Epithelial cell of proximal tubule (primary cell): ENCODE measurements at regions not wholly inside any gene's neighbourhood (a gene's known extent, or its start where the extent isn't known, plus 50 kb on each side); places are given as distances from the start of the nearest gene placed in this dataset.

Experiments used
- DNase-seq: peaks from one replicate; pipeline ENCODE4 v3.0.0-alpha.2; 2011; ENCODE audit warnings: low read depth
- H3K4me3 ChIP-seq: 2 replicates; pipeline ENCODE4 v1.5.1; 2011; ENCODE audit warnings: low read depth, mild to moderate bottlenecking, low read length
- CTCF ChIP-seq: conservative IDR thresholded peaks from 2 replicates; pipeline ENCODE4 v1.5.1; 2012; ENCODE audit warnings: low read depth, mild to moderate bottlenecking, low read length

- no peak overlapping the region for H3K4me3 ChIP-seq
- no peak for TF ChIP-seq CTCF
- no peak for DNase-seq
Observed at GRCh38 chr18:71873695-71874094, 670.4 kb downstream of the CBLN2 start.

DNA sequence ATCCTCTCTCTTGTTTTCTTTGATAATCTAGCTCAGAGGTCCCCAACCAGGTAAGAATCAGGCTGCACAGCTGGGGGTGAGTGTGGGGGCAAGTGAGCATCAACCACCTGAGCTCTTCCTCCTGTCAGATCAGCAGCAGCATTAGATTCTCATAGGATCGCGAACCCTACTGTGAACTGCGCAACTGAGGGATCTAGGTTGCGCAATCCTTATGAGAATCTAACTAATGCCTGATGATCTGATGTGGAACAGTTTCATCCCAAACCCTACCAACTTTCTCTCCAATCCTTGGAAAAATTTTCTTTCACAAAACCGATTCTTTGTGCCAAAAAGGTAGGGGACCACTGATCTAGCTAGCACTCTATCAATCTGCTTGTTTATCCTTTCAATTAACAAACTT, 678.3 kb downstream of the CBLN2 start:
- DNase-seq: no peak
- no peak for TF ChIP-seq CTCF
- H3K4me3 ChIP-seq: no peak overlapping the region

- TF ChIP-seq CTCF: no peak
- DNase-seq: no peak
- H3K4me3 ChIP-seq: no peak overlapping the region
Observed at GRCh38 chr18:71850602-71851001, 693.5 kb downstream of the CBLN2 start.

GRCh38 chr18:71849407-71849806, 694.7 kb downstream of the CBLN2 start:
- TF ChIP-seq CTCF: peak; percentile 13
- DNase-seq: no peak

DNA sequence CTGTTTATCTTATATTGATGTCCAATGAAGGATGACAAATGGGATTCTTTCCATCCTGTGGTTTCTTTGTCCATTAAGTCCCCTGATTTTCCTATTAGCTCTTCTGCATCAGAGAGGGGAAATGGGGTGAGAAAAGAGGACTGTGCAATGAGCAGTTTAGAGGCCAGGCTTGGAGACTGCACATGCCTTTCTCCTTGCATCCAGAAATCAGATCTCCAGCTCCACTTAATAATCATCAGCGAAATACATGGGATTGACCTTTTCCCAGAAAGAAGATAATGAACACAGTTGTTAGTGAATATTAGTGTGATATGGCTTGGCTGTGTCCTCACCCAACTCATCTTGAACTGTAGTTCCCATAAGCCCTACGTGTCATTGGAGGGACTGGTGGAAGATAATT, 697.4 kb downstream of the CBLN2 start:
- TF ChIP-seq CTCF: no peak
- no peak for DNase-seq
- H3K4me3 ChIP-seq: no peak overlapping the region

More at GRCh38 chr18:71849407-71849806, 694.7 kb downstream of the CBLN2 start:
- no peak overlapping the region for H3K4me3 ChIP-seq

- H3K4me3 ChIP-seq: no peak overlapping the region
- no peak for TF ChIP-seq CTCF
- no peak for DNase-seq
Observed at GRCh38 chr18:71844814-71845213, 699.3 kb downstream of the CBLN2 start.

DNA sequence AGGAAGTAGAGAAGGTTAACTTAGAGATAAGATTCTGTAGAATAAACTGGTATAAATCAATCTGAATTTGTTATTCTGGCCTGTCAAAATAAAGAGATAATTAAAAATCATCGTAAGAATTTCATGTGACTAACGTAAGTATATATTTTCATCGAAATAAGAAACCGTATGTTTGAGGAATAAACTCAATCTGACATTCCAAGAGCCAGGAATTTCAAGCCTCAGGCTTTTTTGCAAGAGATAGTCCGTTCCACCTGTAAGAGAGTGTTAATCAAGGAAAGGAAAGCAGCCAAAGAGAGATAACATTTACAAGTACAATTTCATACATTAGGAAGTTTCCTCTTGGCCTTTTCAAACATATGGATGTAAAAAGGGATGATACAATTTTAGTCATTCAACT, 701.5 kb downstream of the CBLN2 start:
- TF ChIP-seq CTCF: no peak
- DNase-seq: no peak
- H3K4me3 ChIP-seq: no peak overlapping the region
